Esophagus muscularis mucosa (tissue), 4 donors: ENCODE measurements at regions not wholly inside any gene's neighbourhood (a gene's known extent, or its start where the extent isn't known, plus 50 kb on each side); places are given as distances from the start of the nearest gene placed in this dataset.

Experiments used
- DNase-seq: peaks from one replicate; pipeline ENCODE4 v3.0.0-alpha.2; 2017; ENCODE audit errors: extremely low spot score
- H3K27ac ChIP-seq, 4 donors: fragments of 200-600 bp; sonication (generic); replicated peaks in 1 of 4; 1 replicate in 3 of 4; 2 replicates in 1 of 4; pipeline ENCODE4 v1.5.1; 2016 to 2019; ENCODE audit warnings: mild to moderate bottlenecking in 1 of 4
- H3K27me3 ChIP-seq, 4 donors: fragments of 200-600 bp; sonication (generic); one replicate each; pipeline versions ENCODE4 v1.5.1 to v1.6.0; 2016 to 2019
- H3K36me3 ChIP-seq, 4 donors: fragments of 200-600 bp; sonication (generic); one replicate each; pipeline ENCODE4 v1.5.1; 2016 to 2019
- H3K4me1 ChIP-seq, 4 donors: fragments of 200-600 bp; sonication (generic); one replicate each; pipeline ENCODE4 v1.5.1; 2016 to 2019
- H3K4me3 ChIP-seq, 4 donors: fragments of 200-600 bp; sonication (generic); 1 replicate in 2 of 4; 2 replicates in 2 of 4; pipeline ENCODE4 v1.5.1; 2016 to 2019; ENCODE audit warnings: mild to moderate bottlenecking in 4 of 4, moderate library complexity in 1 of 4
- H3K9me3 ChIP-seq, 4 donors: fragments of 200-600 bp; sonication (generic); 1 replicate in 3 of 4; 2 replicates in 1 of 4; pipeline ENCODE4 v1.5.1; 2016 to 2019
- EP300 ChIP-seq: sonication (generic); formaldehyde crosslinking; IDR thresholded peaks from one replicate; pipeline ENCODE4 v1.6.1; 2017; ENCODE audit warnings: antibody characterized with exemption
- POLR2A ChIP-seq: fragments of 450-650 bp; IDR thresholded peaks from one replicate; pipeline ENCODE4 v1.6.1; 2017; ENCODE audit warnings: antibody characterized with exemption, moderate library complexity, mild to moderate bottlenecking, low read depth
- POLR2AphosphoS5 ChIP-seq, 2 donors: sonication (generic); formaldehyde crosslinking; IDR thresholded peaks; one replicate each; pipeline ENCODE4 v1.6.1; 2017; ENCODE audit warnings: antibody characterized with exemption in 2 of 2
- WGBS: methylation state at CpG from one replicate; pipeline ENCODE4 v1.1.5; 2018; 5-methylcytosine and 5-hydroxymethylcytosine counted together
- intact Hi-C: fragments of 100-400 bp; cut with DNase I; formaldehyde crosslinking; loops from one replicate; pipeline ENCODE4 v1.15.1; 2023
- TF ChIP-seq, protein P1 (sequence below), 3 experiments: fragments of 200-600 bp in 2 of 3; fragments of 450-650 bp in 1 of 3; sonication (generic) in 2 of 3; IDR thresholded peaks; one replicate each; pipeline ENCODE4 v1.5.1; 2017 to 2019; ENCODE audit warnings: antibody characterized with exemption in 3 of 3, mild to moderate bottlenecking in 2 of 3, moderate library complexity in 1 of 3

DNA sequence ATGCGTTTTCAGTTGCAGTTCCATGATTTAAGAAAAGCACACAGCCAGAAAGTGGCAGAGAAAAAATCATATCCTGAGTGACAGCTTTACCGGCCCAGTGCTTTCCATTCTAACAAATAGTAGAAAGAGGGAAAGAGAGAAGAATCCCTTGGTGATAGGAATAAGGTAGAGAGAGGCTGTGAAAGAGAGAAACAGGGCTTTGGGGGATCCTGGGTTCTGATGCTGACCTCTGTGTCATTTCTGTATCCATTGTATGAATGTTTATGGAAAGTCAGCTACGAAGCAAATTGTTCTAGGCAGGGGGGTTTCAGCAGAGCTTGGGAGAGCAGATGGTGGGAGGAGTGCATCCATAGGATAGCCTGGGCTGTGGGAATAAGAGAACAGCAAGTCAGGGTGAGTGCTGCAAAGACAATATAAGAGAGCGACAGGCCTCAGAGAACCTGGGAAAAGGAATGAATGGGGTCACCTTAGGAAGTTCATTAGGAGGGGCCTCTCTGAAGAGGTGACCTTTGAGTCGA lies 203.4 kb upstream of the TNP1 start:
- Histone ChIP-seq H3K27ac (no peak overlapping the region), H3K4me3 (no peak overlapping the region), H3K4me1 (peaks cover 10 to 34% (median 23%) of the 10 kb centered on the region in 4 donors), H3K27me3 (no peaks in the 10 kb centered on the region), H3K9me3 (no peaks in the 10 kb centered on the region), H3K36me3 (no peaks in the 10 kb centered on the region)
- no peak for DNase-seq
- WGBS: 92% methylated on average over 5 of the region's 5 CpGs
- no peak for TF ChIP-seq POLR2A
- no peak for TF ChIP-seq POLR2AphosphoS5 (IDR thresholded peaks at IDR 0.05)
- intact Hi-C loops: no loop called here

GRCh38 chr2:217062768-217063167 lies 202.9 kb upstream of the TNP1 start:
- WGBS: 89% methylated on average over 6 of the region's 6 CpGs
- H3K4me3 ChIP-seq: no peak overlapping the region
- H3K36me3 ChIP-seq: no peaks in the 10 kb centered on the region
- H3K27ac ChIP-seq: no peak overlapping the region
- intact Hi-C loops: no loop called here
- no peaks in the 10 kb centered on the region for H3K9me3 ChIP-seq
- peaks cover 10 to 34% (median 23%) of the 10 kb centered on the region in 4 donors for H3K4me1 ChIP-seq
- H3K27me3 ChIP-seq: no peaks in the 10 kb centered on the region
- no peak for DNase-seq
- TF ChIP-seq, protein P1, sequence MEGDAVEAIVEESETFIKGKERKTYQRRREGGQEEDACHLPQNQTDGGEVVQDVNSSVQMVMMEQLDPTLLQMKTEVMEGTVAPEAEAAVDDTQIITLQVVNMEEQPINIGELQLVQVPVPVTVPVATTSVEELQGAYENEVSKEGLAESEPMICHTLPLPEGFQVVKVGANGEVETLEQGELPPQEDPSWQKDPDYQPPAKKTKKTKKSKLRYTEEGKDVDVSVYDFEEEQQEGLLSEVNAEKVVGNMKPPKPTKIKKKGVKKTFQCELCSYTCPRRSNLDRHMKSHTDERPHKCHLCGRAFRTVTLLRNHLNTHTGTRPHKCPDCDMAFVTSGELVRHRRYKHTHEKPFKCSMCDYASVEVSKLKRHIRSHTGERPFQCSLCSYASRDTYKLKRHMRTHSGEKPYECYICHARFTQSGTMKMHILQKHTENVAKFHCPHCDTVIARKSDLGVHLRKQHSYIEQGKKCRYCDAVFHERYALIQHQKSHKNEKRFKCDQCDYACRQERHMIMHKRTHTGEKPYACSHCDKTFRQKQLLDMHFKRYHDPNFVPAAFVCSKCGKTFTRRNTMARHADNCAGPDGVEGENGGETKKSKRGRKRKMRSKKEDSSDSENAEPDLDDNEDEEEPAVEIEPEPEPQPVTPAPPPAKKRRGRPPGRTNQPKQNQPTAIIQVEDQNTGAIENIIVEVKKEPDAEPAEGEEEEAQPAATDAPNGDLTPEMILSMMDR (IDR thresholded peaks at IDR 0.05): no peak
- TF ChIP-seq POLR2A (no peak), POLR2AphosphoS5 (IDR thresholded peaks at IDR 0.05) (no peak), EP300 (no peak)

GRCh38 chr2:217061916-217062505 lies 202.1 kb upstream of the TNP1 start:
- TF ChIP-seq EP300 (no peak), POLR2A (no peak), POLR2AphosphoS5 (IDR thresholded peaks at IDR 0.05) (no peak)
- TF ChIP-seq, protein P1 (IDR thresholded peaks at IDR 0.05): no peak
- Histone ChIP-seq H3K27ac (no peak overlapping the region), H3K27me3 (no peaks in the 10 kb centered on the region), H3K4me1 (peaks cover 10 to 34% (median 23%) of the 10 kb centered on the region in 4 donors), H3K9me3 (no peaks in the 10 kb centered on the region), H3K4me3 (no peak overlapping the region), H3K36me3 (no peaks in the 10 kb centered on the region)
- intact Hi-C loops: no loop called here
- WGBS: 88% methylated on average over 7 of the region's 7 CpGs
- DNase-seq: no peak

DNA sequence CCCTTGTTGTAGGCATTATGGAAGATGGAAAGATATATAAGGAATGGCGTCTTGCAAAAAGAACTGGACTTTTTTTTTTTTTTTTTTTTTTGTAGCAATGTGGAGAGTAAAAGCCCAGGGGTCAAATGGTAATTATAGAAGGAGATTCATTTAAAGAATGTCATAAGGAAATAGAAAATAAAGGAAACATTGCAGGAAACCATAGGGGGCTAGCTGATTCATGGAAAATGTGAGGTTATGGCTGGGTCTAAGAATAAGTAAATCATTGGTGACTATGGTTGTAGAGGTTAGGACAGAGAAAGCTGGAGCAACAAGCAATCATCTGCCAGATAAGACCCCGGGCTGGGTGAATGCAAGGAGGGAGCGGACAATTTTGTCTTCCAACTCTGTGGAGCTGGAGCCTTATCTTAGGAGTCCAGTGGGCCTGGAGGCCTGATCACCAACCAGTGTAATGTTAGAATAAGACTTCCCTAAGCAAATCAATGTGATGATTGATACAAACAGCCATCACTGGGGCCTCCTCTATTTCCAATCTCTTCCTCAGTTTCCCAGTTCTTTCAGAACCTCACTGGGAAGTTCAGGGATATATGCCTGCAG lies 201.2 kb upstream of the TNP1 start:
- 86% methylated on average over 3 of the region's 3 CpGs for WGBS
- Histone ChIP-seq H3K36me3 (no peaks in the 10 kb centered on the region), H3K27me3 (no peaks in the 10 kb centered on the region), H3K4me1 (peaks cover 10 to 28% (median 23%) of the 10 kb centered on the region in 4 donors), H3K9me3 (no peaks in the 10 kb centered on the region), H3K27ac (no peak overlapping the region), H3K4me3 (no peak overlapping the region)
- intact Hi-C loops: no loop called here
- TF ChIP-seq EP300: no peak
- no peak for TF ChIP-seq POLR2A
- no peak for TF ChIP-seq POLR2AphosphoS5 (IDR thresholded peaks at IDR 0.05)
- TF ChIP-seq, protein P1 (IDR thresholded peaks at IDR 0.05): no peak
- no peak for DNase-seq

GRCh38 chr2:217060516-217060915 lies 200.7 kb upstream of the TNP1 start:
- Histone ChIP-seq H3K4me1 (peaks cover 10 to 24% (median 22%) of the 10 kb centered on the region in 4 donors), H3K9me3 (no peaks in the 10 kb centered on the region), H3K36me3 (no peaks in the 10 kb centered on the region), H3K27me3 (no peaks in the 10 kb centered on the region), H3K4me3 (no peak overlapping the region), H3K27ac (no peak overlapping the region)
- DNase-seq: no peak
- TF ChIP-seq EP300 (no peak), POLR2AphosphoS5 (IDR thresholded peaks at IDR 0.05) (no peak), POLR2A (no peak)
- TF ChIP-seq, protein P1 (IDR thresholded peaks at IDR 0.05): no peak
- intact Hi-C loops: no loop called here
- 96% methylated on average over 2 of the region's 2 CpGs for WGBS
